Fibroblast of lung (primary cell): ENCODE measurements at regions not wholly inside any gene's neighbourhood (a gene's known extent, or its start where the extent isn't known, plus 50 kb on each side); places are given as distances from the start of the nearest gene placed in this dataset.

Source experiments
- EZH2 ChIP-seq: IDR thresholded peaks from 2 replicates; pipeline ENCODE4 v1.5.1; 2012; ENCODE audit warnings: low read length, control low read depth, mild to moderate bottlenecking; ENCODE audit errors: missing control alignments
- TF ChIP-seq, protein P1 (sequence below), 2 donors: IDR thresholded peaks in 1 of 2; conservative IDR thresholded peaks in 1 of 2; 1 replicate in 1 of 2; 2 replicates in 1 of 2; pipeline ENCODE4 v1.5.1; 2011 to 2012; ENCODE audit warnings: low read length in 2 of 2, control low read depth in 1 of 2, inconsistent platforms in 1 of 2, low read depth in 1 of 2, mild to moderate bottlenecking in 1 of 2

DNA sequence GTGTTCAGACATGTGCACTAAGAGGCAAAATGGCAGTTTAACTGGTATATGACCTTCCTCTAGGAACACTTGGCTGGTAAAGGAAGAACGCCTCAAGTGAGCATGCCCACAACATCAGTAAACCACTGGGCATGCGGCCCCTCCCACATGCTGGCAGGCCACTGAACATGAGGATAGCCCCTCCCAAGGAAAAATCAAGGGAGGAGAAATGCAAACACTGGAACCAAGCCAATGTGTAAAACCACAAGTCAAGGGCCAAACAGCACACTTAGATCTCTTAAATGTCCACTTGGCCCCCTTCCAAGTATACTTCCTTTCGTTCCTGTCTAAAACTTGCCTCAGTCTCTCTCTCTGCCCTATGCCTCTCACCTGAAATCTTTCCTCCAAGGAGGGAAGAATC lies 980.8 kb downstream of the TSN start:
- TF ChIP-seq, protein P1, sequence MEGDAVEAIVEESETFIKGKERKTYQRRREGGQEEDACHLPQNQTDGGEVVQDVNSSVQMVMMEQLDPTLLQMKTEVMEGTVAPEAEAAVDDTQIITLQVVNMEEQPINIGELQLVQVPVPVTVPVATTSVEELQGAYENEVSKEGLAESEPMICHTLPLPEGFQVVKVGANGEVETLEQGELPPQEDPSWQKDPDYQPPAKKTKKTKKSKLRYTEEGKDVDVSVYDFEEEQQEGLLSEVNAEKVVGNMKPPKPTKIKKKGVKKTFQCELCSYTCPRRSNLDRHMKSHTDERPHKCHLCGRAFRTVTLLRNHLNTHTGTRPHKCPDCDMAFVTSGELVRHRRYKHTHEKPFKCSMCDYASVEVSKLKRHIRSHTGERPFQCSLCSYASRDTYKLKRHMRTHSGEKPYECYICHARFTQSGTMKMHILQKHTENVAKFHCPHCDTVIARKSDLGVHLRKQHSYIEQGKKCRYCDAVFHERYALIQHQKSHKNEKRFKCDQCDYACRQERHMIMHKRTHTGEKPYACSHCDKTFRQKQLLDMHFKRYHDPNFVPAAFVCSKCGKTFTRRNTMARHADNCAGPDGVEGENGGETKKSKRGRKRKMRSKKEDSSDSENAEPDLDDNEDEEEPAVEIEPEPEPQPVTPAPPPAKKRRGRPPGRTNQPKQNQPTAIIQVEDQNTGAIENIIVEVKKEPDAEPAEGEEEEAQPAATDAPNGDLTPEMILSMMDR (conservative IDR thresholded peaks at IDR 0.05 in 1 of 2, IDR thresholded peaks at IDR 0.05 in 1 of 2; ENCODE audit: low read depth in 1 of 2, low read length in 2 of 2), result no peak
- no peak for TF ChIP-seq EZH2
